Endothelial cell of umbilical vein (primary cell): ENCODE measurements at regions not wholly inside any gene's neighbourhood (a gene's known extent, or its start where the extent isn't known, plus 50 kb on each side); places are given as distances from the start of the nearest gene placed in this dataset.

ENCODE experiments used
- BruUV-seq: library from RNA; stranded (reverse); fragments of 400-500 nt; replicated peaks from 2 replicates; lab custom pipeline; 2021; lab: Mats Ljungman, UMichigan
- CTCF ChIA-PET: fragments of 300-600, 350-600 bp; sonication (Branson Sonifier 250); formaldehyde crosslinking; loops from one replicate; lab custom pipeline; 2021; ENCODE audit warnings: antibody characterized with exemption, inconsistent platforms; lab: Charles Lee
- POLR2A ChIA-PET: fragments of 300-600, 350-600 bp; sonication (Branson Sonifier 250); formaldehyde crosslinking; loops from one replicate; lab custom pipeline; 2021; ENCODE audit warnings: antibody characterized with exemption, inconsistent platforms; lab: Charles Lee
- DNase-seq: peaks from one replicate; pipeline ENCODE4 v3.0.0-alpha.2; 2011; ENCODE audit warnings: low read depth, low spot score
- FAIRE-seq: peaks from 2 replicates; lab custom pipeline; 2011; peaks lifted over from hg19 to GRCh38; lab: Jason Lieb, UNC
- H2AFZ ChIP-seq: 2 replicates; pipeline ENCODE4 v1.6.0; 2012; ENCODE audit warnings: low read depth, low read length, control low read depth, inconsistent platforms
- H3K27ac ChIP-seq: 2 replicates; pipeline ENCODE4 v1.5.1; 2011; ENCODE audit warnings: low read depth, mild to moderate bottlenecking, control low read depth, low read length, moderate library complexity; ENCODE audit not compliant: insufficient read depth
- H3K27me3 ChIP-seq, 2 experiments: 2 replicates each; pipeline versions ENCODE4 v1.6.0 to v1.6.1; 2011; ENCODE audit warnings: low read length in 2 of 2, mixed read lengths in 1 of 2; ENCODE audit not compliant: control insufficient read depth in 2 of 2, insufficient read depth in 2 of 2
- H3K36me3 ChIP-seq, 2 experiments: 2 replicates in 1 of 2; 3 replicates in 1 of 2; pipeline ENCODE4 v1.5.1; 2011; ENCODE audit warnings: low read length in 2 of 2, mild to moderate bottlenecking in 1 of 2, moderate library complexity in 1 of 2; ENCODE audit not compliant: control insufficient read depth in 2 of 2, insufficient read depth in 2 of 2; ENCODE audit errors: extremely low read depth in 1 of 2
- H3K4me1 ChIP-seq: 3 replicates; pipeline ENCODE4 v1.5.1; 2011; ENCODE audit warnings: mild to moderate bottlenecking, low read length; ENCODE audit not compliant: control insufficient read depth, insufficient read depth; ENCODE audit errors: extremely low read depth
- H3K4me2 ChIP-seq: 2 replicates; pipeline ENCODE4 v1.6.1; 2011; ENCODE audit warnings: low read length, control low read depth, mixed read lengths; ENCODE audit not compliant: insufficient read depth
- H3K4me3 ChIP-seq, 3 experiments: fragments of 200-600 bp in 1 of 3; sonication (generic), shearing (Covaris generic) in 1 of 3; replicated peaks in 1 of 3; 2 replicates each; pipeline ENCODE4 v1.5.1; 2011 to 2016; ENCODE audit warnings: control low read depth in 3 of 3, low read length in 3 of 3, mild to moderate bottlenecking in 2 of 3, inconsistent platforms in 1 of 3, low read depth in 1 of 3, moderate library complexity in 1 of 3; ENCODE audit not compliant: insufficient read depth in 1 of 3
- H3K79me2 ChIP-seq: 2 replicates; pipeline ENCODE4 v1.6.0; 2012; ENCODE audit warnings: low read length, inconsistent platforms; ENCODE audit not compliant: control insufficient read depth, insufficient read depth
- H3K9ac ChIP-seq: replicated peaks from 2 replicates; pipeline ENCODE3; 2011; ENCODE audit warnings: low read length, control low read depth; ENCODE audit not compliant: insufficient read depth; ENCODE audit errors: extremely low read depth
- H3K9me1 ChIP-seq: replicated peaks from 3 replicates; pipeline ENCODE4 v1.6.0; 2011; ENCODE audit warnings: mild to moderate bottlenecking, low read length; ENCODE audit not compliant: control insufficient read depth, insufficient read depth; ENCODE audit errors: extremely low read depth
- H3K9me3 ChIP-seq: replicated peaks from 2 replicates; pipeline ENCODE4 v1.5.1; 2012; ENCODE audit warnings: low read length, inconsistent platforms; ENCODE audit not compliant: control insufficient read depth, insufficient read depth
- H4K20me1 ChIP-seq: replicated peaks from 2 replicates; pipeline ENCODE3; 2011; ENCODE audit warnings: mild to moderate bottlenecking, low read length; ENCODE audit not compliant: control insufficient read depth, insufficient read depth; ENCODE audit errors: extremely low read depth
- EZH2 ChIP-seq: IDR thresholded peaks from 2 replicates; pipeline ENCODE4 v1.6.1; 2012; ENCODE audit warnings: borderline replicate concordance, low read depth, mild to moderate bottlenecking, moderate library complexity, low read length, inconsistent platforms; ENCODE audit not compliant: severe bottlenecking
- FOS ChIP-seq: IDR thresholded peaks from 2 replicates; pipeline ENCODE4 v1.6.1; 2011; ENCODE audit warnings: mild to moderate bottlenecking, low read length, moderate library complexity, borderline replicate concordance; ENCODE audit not compliant: insufficient read depth
- GATA2 ChIP-seq: IDR thresholded peaks from 2 replicates; pipeline ENCODE4 v1.7.0; 2011; ENCODE audit warnings: low read depth, mild to moderate bottlenecking, moderate library complexity, mixed read lengths, low read length; ENCODE audit not compliant: insufficient read length, insufficient read depth
- JUN ChIP-seq: IDR thresholded peaks from 2 replicates; pipeline ENCODE4 v1.6.1; 2011; ENCODE audit warnings: borderline replicate concordance, low read depth; ENCODE audit not compliant: insufficient read length, insufficient read depth
- MYC ChIP-seq: IDR thresholded peaks from one replicate; pipeline ENCODE4 v1.6.1; 2011; ENCODE audit warnings: mild to moderate bottlenecking, low read depth, low read length
- POLR2A ChIP-seq: IDR thresholded peaks from 2 replicates; pipeline ENCODE4 v1.6.1; 2012; ENCODE audit warnings: low read depth, mild to moderate bottlenecking, control low read depth, low read length
- POLR2AphosphoS5 ChIP-seq: IDR thresholded peaks from 2 replicates; pipeline ENCODE4 v1.6.1; 2012; ENCODE audit warnings: low read depth, mild to moderate bottlenecking, control low read depth, low read length, moderate library complexity; ENCODE audit not compliant: insufficient read depth
- dilution Hi-C: fragments of 300-500 bp; cut with MboI; formaldehyde crosslinking; loops from one replicate; pipeline ENCODE4 v1.15.0; 2019; ENCODE audit warnings: low sequenced_read_pairs; ENCODE audit not compliant: extremely low pct_ligation_motif_present
- intact Hi-C: fragments of 100-400 bp; cut with micrococcal nuclease; formaldehyde crosslinking; loops from one replicate; pipeline ENCODE4 v1.10.0; 2022
- TF ChIP-seq, protein P1 (sequence below): IDR thresholded peaks from 2 replicates; pipeline ENCODE4 v1.6.1; 2011; ENCODE audit not compliant: insufficient read depth, insufficient read length
- TF ChIP-seq, protein P2 (sequence below), 2 donors: IDR thresholded peaks; 1 replicate in 1 of 2; 2 replicates in 1 of 2; pipeline ENCODE4 v1.5.1; 2011; ENCODE audit warnings: low read length in 2 of 2, mild to moderate bottlenecking in 2 of 2, moderate library complexity in 2 of 2, control low read depth in 1 of 2, inconsistent platforms in 1 of 2, low read depth in 1 of 2; ENCODE audit not compliant: insufficient read depth in 1 of 2; ENCODE audit errors: extremely low read depth in 1 of 2

DNA sequence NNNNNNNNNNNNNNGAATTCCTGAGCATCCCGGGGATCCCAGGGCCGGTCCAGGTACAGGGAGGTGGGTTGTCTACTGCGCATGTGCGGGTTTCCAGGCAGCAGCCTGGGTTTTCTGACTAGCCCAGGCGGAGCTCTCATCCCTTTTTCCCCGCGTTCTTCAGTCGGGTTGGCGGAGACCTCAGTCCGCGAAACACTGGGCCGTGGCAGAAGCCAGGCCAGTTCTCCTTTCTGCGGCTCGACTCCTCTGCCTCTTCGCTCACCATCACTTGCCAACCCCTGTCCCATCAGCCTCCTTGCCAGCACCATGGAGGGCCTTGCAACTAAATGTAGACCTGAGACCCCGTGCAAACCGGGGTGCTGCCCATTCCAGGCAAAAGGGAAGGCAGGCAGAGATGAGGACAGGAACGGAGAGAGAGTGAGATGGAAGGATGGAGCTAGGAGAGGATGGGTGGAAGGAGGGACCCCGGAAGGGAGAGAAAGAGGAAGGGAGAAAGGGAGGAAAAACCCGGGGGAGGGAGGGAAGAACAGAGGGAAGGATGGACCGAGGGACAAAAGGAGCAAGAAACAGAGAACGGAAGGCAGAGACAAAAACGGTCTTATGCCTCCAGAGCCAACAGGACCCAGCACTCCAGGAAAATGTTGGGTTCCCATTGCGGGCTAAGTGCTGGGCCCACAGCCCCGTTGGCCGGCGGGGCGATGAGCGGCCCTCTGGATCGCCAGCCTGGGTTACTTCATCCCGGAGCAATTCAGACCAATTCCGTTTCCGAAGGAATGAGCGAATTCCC lies 445.4 kb upstream of the DEFB115 start:
- no peaks in the 10 kb centered on the region for H3K9me1 ChIP-seq
- no peak overlapping the region for H2AFZ ChIP-seq
- H3K4me1 ChIP-seq: no peaks in the 10 kb centered on the region
- H3K4me2 ChIP-seq: no peak overlapping the region
- CTCF ChIA-PET: no interaction called here
- POLR2A ChIA-PET: no interaction called here
- no peak overlapping the region for H3K4me3 ChIP-seq
- no peaks in the 10 kb centered on the region for H3K36me3 ChIP-seq
- dilution Hi-C loops: no loop called here
- DNase-seq (no peak), FAIRE-seq (no peak)
- BruUV-seq: no TSS peak
- intact Hi-C loops: no loop called here
- TF ChIP-seq, protein P1, sequence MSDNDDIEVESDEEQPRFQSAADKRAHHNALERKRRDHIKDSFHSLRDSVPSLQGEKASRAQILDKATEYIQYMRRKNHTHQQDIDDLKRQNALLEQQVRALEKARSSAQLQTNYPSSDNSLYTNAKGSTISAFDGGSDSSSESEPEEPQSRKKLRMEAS: no peak
- TF ChIP-seq FOS (no peak), GATA2 (no peak), POLR2A (no peak), EZH2 (no peak), JUN (no peak), MYC (no peak), POLR2AphosphoS5 (no peak)
- TF ChIP-seq, protein P2, sequence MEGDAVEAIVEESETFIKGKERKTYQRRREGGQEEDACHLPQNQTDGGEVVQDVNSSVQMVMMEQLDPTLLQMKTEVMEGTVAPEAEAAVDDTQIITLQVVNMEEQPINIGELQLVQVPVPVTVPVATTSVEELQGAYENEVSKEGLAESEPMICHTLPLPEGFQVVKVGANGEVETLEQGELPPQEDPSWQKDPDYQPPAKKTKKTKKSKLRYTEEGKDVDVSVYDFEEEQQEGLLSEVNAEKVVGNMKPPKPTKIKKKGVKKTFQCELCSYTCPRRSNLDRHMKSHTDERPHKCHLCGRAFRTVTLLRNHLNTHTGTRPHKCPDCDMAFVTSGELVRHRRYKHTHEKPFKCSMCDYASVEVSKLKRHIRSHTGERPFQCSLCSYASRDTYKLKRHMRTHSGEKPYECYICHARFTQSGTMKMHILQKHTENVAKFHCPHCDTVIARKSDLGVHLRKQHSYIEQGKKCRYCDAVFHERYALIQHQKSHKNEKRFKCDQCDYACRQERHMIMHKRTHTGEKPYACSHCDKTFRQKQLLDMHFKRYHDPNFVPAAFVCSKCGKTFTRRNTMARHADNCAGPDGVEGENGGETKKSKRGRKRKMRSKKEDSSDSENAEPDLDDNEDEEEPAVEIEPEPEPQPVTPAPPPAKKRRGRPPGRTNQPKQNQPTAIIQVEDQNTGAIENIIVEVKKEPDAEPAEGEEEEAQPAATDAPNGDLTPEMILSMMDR (IDR thresholded peaks at IDR 0.05; ENCODE audit: extremely low read depth in 1 of 2, insufficient read depth in 1 of 2, low read depth in 1 of 2, low read length in 2 of 2): no peak
- H3K79me2 ChIP-seq: no peaks in the 10 kb centered on the region
- no peak overlapping the region for H3K27ac ChIP-seq
- no peaks in the 10 kb centered on the region for H4K20me1 ChIP-seq
- H3K27me3 ChIP-seq: no peaks in the 10 kb centered on the region
- no peak overlapping the region for H3K9ac ChIP-seq
- H3K9me3 ChIP-seq: peaks cover 15% of the 10 kb centered on the region
